ENCODE measurements at regions not wholly inside any gene's neighbourhood (a gene's known extent, or its start where the extent isn't known, plus 50 kb on each side); places are given as distances from the start of the nearest gene placed in this dataset.

DNA sequence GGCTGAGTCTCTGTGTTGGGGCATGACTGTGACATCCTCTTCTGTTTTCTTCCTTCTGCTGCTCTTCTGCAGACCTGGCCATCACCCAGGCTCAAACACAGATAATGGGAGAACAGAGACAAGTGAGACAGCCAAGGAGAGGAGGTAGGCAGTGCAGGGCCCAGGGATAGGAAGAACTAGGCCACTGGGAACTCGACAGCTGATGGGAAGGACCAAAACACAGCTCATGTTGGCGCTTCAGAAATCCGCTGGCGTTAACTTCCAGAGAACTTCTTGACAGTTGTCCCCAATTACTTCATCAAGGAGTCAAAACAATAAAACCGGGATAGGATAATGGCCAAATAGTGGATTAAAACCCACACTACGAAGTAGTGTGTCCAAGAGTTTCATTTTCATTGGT lies 97.0 kb upstream of the PALS2 start:
- peaks cover 32% of the 10 kb centered on the region for H3K4me1 ChIP-seq (ENCODE audit: control insufficient read depth, insufficient read depth, low read length)
- no peaks in the 10 kb centered on the region for H3K36me3 ChIP-seq (ENCODE audit: control insufficient read depth, insufficient read depth, low read length)
- H3K4me3 ChIP-seq (ENCODE audit: low read depth, low read length), result no peak overlapping the region
- H3K27ac ChIP-seq (ENCODE audit: low read depth, low read length), result no peak overlapping the region
- H3K9me3 ChIP-seq (ENCODE audit: control insufficient read depth, insufficient read depth, low read length), result no peaks in the 10 kb centered on the region
- H3K27me3 ChIP-seq (ENCODE audit: control insufficient read depth, insufficient read depth, low read length), result no peaks in the 10 kb centered on the region
- H3K9ac ChIP-seq (ENCODE audit: low read depth, low read length), result no peak overlapping the region

GRCh38 chr7:24477398-24478136 lies 95.7 kb upstream of the PALS2 start:
- H3K4me1 ChIP-seq (ENCODE audit: control insufficient read depth, insufficient read depth, low read length), result peaks cover 32% of the 10 kb centered on the region
- peak overlapping the region; percentile 73 for H3K27ac ChIP-seq (ENCODE audit: low read depth, low read length)
- H3K4me3 ChIP-seq (ENCODE audit: low read depth, low read length), result peak overlapping the region; percentile 34; the same call in 1 of the 2 replicates
- no peaks in the 10 kb centered on the region for H3K27me3 ChIP-seq (ENCODE audit: control insufficient read depth, insufficient read depth, low read length)
- H3K9me3 ChIP-seq (ENCODE audit: control insufficient read depth, insufficient read depth, low read length), result no peaks in the 10 kb centered on the region
- H3K9ac ChIP-seq (ENCODE audit: low read depth, low read length), result peak overlapping the region; percentile 54
- H3K36me3 ChIP-seq (ENCODE audit: control insufficient read depth, insufficient read depth, low read length), result no peaks in the 10 kb centered on the region

DNA sequence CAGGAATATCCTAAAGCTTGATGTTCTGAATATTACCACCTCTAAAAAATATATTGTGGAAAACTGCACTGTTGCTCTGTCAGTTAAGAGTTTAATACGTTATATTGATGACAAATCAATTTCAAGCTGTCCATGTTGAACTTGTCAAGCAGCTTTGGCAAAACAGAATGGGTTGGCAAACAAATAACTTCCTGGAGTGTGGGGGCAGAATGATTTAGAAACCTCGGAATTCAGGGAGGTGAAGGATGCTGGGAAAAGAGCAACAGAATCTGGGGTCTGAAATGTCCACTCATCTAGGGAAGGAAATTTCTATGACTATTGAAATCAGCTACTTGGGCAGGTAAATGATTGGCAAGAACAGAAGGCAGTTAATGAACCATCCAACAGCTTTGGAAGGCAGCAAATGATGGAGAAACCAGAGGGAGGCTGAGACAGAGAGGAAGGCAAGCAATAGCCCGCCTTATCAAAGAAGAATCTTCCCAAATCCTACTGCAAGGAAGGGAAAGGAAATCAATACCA lies 95.1 kb upstream of the PALS2 start:
- H3K27me3 ChIP-seq (ENCODE audit: control insufficient read depth, insufficient read depth, low read length), result no peaks in the 10 kb centered on the region
- H3K4me1 ChIP-seq (ENCODE audit: control insufficient read depth, insufficient read depth, low read length), result peaks cover 32% of the 10 kb centered on the region
- no peaks in the 10 kb centered on the region for H3K9me3 ChIP-seq (ENCODE audit: control insufficient read depth, insufficient read depth, low read length)
- no peak overlapping the region for H3K9ac ChIP-seq (ENCODE audit: low read depth, low read length)
- H3K27ac ChIP-seq (ENCODE audit: low read depth, low read length), result peak overlapping the region; percentile 73
- H3K4me3 ChIP-seq (ENCODE audit: low read depth, low read length), result no peak overlapping the region
- no peaks in the 10 kb centered on the region for H3K36me3 ChIP-seq (ENCODE audit: control insufficient read depth, insufficient read depth, low read length)

DNA sequence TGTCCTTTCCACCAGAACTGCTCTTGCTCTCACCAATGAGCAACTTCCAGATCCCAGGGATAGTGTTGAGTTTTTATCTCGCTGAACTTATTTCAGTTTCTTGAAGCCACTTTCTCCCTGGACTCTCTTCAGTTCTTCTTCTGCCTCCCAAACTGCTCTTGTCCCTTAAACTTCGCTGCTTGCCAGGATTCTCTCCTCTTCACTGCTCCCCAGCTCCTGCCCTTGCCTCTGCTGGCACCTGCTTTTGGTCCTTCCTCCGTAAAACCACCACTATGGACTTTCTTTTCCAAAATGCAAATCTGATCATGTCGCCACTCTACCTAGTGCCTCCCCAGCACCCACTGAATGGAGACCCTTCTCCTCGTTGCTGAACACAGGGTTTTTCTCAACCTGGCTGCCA lies 92.8 kb upstream of the PALS2 start:
- Histone ChIP-seq H3K4me3 (ENCODE audit: low read depth, low read length) (no peak overlapping the region), H3K4me1 (ENCODE audit: control insufficient read depth, insufficient read depth, low read length) (peaks cover 25% of the 10 kb centered on the region), H3K9ac (ENCODE audit: low read depth, low read length) (no peak overlapping the region), H3K36me3 (ENCODE audit: control insufficient read depth, insufficient read depth, low read length) (no peaks in the 10 kb centered on the region), H3K27me3 (ENCODE audit: control insufficient read depth, insufficient read depth, low read length) (no peaks in the 10 kb centered on the region), H3K27ac (ENCODE audit: low read depth, low read length) (no peak overlapping the region), H3K9me3 (ENCODE audit: control insufficient read depth, insufficient read depth, low read length) (no peaks in the 10 kb centered on the region)

DNA sequence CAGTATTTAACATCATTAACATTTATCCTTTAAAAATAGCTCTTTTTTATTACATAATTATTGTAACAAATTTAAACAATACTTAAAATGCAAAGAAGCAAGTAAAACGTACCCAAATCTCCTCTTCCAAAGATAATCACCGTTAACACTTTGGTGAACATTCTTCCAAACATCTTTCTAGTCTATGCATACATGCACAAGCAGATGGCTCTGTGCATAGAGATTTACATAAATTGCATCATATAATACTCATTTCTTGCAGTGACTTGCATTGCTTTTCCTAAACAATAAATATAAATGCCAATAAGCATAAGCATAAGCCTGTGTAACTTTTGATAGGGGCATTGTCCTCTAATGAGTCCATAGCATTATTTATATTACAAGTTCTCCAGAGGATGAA lies 89.4 kb upstream of the PALS2 start:
- no peak overlapping the region for H3K4me3 ChIP-seq (ENCODE audit: low read depth, low read length)
- H3K9me3 ChIP-seq (ENCODE audit: control insufficient read depth, insufficient read depth, low read length), result no peaks in the 10 kb centered on the region
- no peaks in the 10 kb centered on the region for H3K4me1 ChIP-seq (ENCODE audit: control insufficient read depth, insufficient read depth, low read length)
- H3K36me3 ChIP-seq (ENCODE audit: control insufficient read depth, insufficient read depth, low read length), result no peaks in the 10 kb centered on the region
- H3K27me3 ChIP-seq (ENCODE audit: control insufficient read depth, insufficient read depth, low read length), result no peaks in the 10 kb centered on the region
- H3K27ac ChIP-seq (ENCODE audit: low read depth, low read length), result no peak overlapping the region
- H3K9ac ChIP-seq (ENCODE audit: low read depth, low read length), result no peak overlapping the region

- no peak overlapping the region for H3K9ac ChIP-seq (ENCODE audit: low read depth, low read length)
- H3K27me3 ChIP-seq (ENCODE audit: control insufficient read depth, insufficient read depth, low read length), result no peaks in the 10 kb centered on the region
- peaks cover 4% of the 10 kb centered on the region; the same call in 1 of the 2 replicates for H3K9me3 ChIP-seq (ENCODE audit: control insufficient read depth, insufficient read depth, low read length)
- H3K4me1 ChIP-seq (ENCODE audit: control insufficient read depth, insufficient read depth, low read length), result no peaks in the 10 kb centered on the region
- H3K36me3 ChIP-seq (ENCODE audit: control insufficient read depth, insufficient read depth, low read length), result no peaks in the 10 kb centered on the region
- no peak overlapping the region for H3K4me3 ChIP-seq (ENCODE audit: low read depth, low read length)
- H3K27ac ChIP-seq (ENCODE audit: low read depth, low read length), result no peak overlapping the region
Measured at GRCh38 chr7:24492576-24492975, 80.7 kb upstream of the PALS2 start.

GRCh38 chr7:24494832-24495231 lies 78.4 kb upstream of the PALS2 start:
- Histone ChIP-seq H3K9ac (ENCODE audit: low read depth, low read length) (no peak overlapping the region), H3K27me3 (ENCODE audit: control insufficient read depth, insufficient read depth, low read length) (no peaks in the 10 kb centered on the region), H3K27ac (ENCODE audit: low read depth, low read length) (no peak overlapping the region), H3K4me3 (ENCODE audit: low read depth, low read length) (no peak overlapping the region), H3K4me1 (ENCODE audit: control insufficient read depth, insufficient read depth, low read length) (no peaks in the 10 kb centered on the region), H3K36me3 (ENCODE audit: control insufficient read depth, insufficient read depth, low read length) (no peaks in the 10 kb centered on the region), H3K9me3 (ENCODE audit: control insufficient read depth, insufficient read depth, low read length) (peaks cover 4% of the 10 kb centered on the region; the same call in 1 of the 2 replicates)

- H3K4me1 ChIP-seq (ENCODE audit: control insufficient read depth, insufficient read depth, low read length), result peaks cover 8% of the 10 kb centered on the region
- no peaks in the 10 kb centered on the region for H3K27me3 ChIP-seq (ENCODE audit: control insufficient read depth, insufficient read depth, low read length)
- H3K4me3 ChIP-seq (ENCODE audit: low read depth, low read length), result no peak overlapping the region
- peaks cover 4% of the 10 kb centered on the region; the same call in 1 of the 2 replicates for H3K9me3 ChIP-seq (ENCODE audit: control insufficient read depth, insufficient read depth, low read length)
- H3K36me3 ChIP-seq (ENCODE audit: control insufficient read depth, insufficient read depth, low read length), result no peaks in the 10 kb centered on the region
- H3K9ac ChIP-seq (ENCODE audit: low read depth, low read length), result no peak overlapping the region
- no peak overlapping the region for H3K27ac ChIP-seq (ENCODE audit: low read depth, low read length)
Measured at GRCh38 chr7:24496036-24496435, 77.2 kb upstream of the PALS2 start.

DNA sequence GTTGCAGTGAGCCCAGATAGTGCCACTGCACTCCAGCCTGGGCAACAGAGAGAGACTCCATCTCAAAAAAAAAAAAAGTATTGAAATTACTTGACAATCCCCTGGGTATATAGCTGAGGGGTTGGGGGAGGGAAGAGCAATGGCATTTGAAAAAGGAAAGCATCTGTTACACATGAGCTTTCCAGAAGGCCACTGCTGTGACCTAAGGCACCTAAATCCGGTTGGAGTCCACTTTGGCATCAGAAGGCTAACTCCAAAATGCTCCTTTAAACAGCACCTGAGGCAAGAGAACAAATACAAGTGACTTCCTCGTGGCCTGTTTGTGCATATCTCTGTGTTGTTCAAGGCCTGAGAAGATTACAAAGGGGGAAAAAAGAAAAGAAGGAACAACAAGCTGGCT lies 74.8 kb upstream of the PALS2 start:
- H3K27ac ChIP-seq (ENCODE audit: low read depth, low read length), result no peak overlapping the region
- no peak overlapping the region for H3K9ac ChIP-seq (ENCODE audit: low read depth, low read length)
- H3K36me3 ChIP-seq (ENCODE audit: control insufficient read depth, insufficient read depth, low read length), result no peaks in the 10 kb centered on the region

GRCh38 chr7:24499871-24500270 lies 73.4 kb upstream of the PALS2 start:
- H3K36me3 ChIP-seq (ENCODE audit: control insufficient read depth, insufficient read depth, low read length), result no peaks in the 10 kb centered on the region
- no peak overlapping the region for H3K9ac ChIP-seq (ENCODE audit: low read depth, low read length)
- no peaks in the 10 kb centered on the region for H3K27me3 ChIP-seq (ENCODE audit: control insufficient read depth, insufficient read depth, low read length)
- no peak overlapping the region for H3K27ac ChIP-seq (ENCODE audit: low read depth, low read length)
- no peaks in the 10 kb centered on the region for H3K9me3 ChIP-seq (ENCODE audit: control insufficient read depth, insufficient read depth, low read length)
- H3K4me3 ChIP-seq (ENCODE audit: low read depth, low read length), result no peak overlapping the region
- H3K4me1 ChIP-seq (ENCODE audit: control insufficient read depth, insufficient read depth, low read length), result peaks cover 16% of the 10 kb centered on the region

More for the DNA sequence above, 74.8 kb upstream of the PALS2 start:
- Histone ChIP-seq H3K9me3 (ENCODE audit: control insufficient read depth, insufficient read depth, low read length) (peaks cover 4% of the 10 kb centered on the region; the same call in 1 of the 2 replicates), H3K27me3 (ENCODE audit: control insufficient read depth, insufficient read depth, low read length) (no peaks in the 10 kb centered on the region), H3K4me1 (ENCODE audit: control insufficient read depth, insufficient read depth, low read length) (peaks cover 10% of the 10 kb centered on the region), H3K4me3 (ENCODE audit: low read depth, low read length) (no peak overlapping the region)

- Histone ChIP-seq H3K4me3 (ENCODE audit: low read depth, low read length) (no peak overlapping the region), H3K9me3 (ENCODE audit: control insufficient read depth, insufficient read depth, low read length) (no peaks in the 10 kb centered on the region), H3K4me1 (ENCODE audit: control insufficient read depth, insufficient read depth, low read length) (peaks cover 20% of the 10 kb centered on the region), H3K27ac (ENCODE audit: low read depth, low read length) (no peak overlapping the region), H3K36me3 (ENCODE audit: control insufficient read depth, insufficient read depth, low read length) (no peaks in the 10 kb centered on the region), H3K9ac (ENCODE audit: low read depth, low read length) (no peak overlapping the region), H3K27me3 (ENCODE audit: control insufficient read depth, insufficient read depth, low read length) (no peaks in the 10 kb centered on the region)
Measured at GRCh38 chr7:24500599-24500998, 72.7 kb upstream of the PALS2 start.

Measured in HUES48 (cell line).